Upper lobe of left lung (tissue), 4 donors: ENCODE measurements at regions not wholly inside any gene's neighbourhood (a gene's known extent, or its start where the extent isn't known, plus 50 kb on each side); places are given as distances from the start of the nearest gene placed in this dataset.
"Not testable (repeated sequence)": the region's sequence is repeated elsewhere in the genome, so short reads cannot be mapped to it uniquely, and the experiment has no call there.

ENCODE experiments used
- POLR2A ChIP-seq, 4 donors: fragments of 450-650 bp; IDR thresholded peaks; one replicate each; pipeline ENCODE4 v1.5.1; 2016 to 2017; ENCODE audit warnings: antibody characterized with exemption in 4 of 4, mild to moderate bottlenecking in 2 of 4
- TF ChIP-seq, protein P1 (sequence below), 6 experiments: fragments of 450-650 bp in 4 of 6; fragments of 200-600 bp in 2 of 6; sonication (generic) in 2 of 6; IDR thresholded peaks; one replicate each; pipeline ENCODE4 v1.5.1; 2016 to 2019; ENCODE audit warnings: antibody characterized with exemption in 6 of 6

DNA sequence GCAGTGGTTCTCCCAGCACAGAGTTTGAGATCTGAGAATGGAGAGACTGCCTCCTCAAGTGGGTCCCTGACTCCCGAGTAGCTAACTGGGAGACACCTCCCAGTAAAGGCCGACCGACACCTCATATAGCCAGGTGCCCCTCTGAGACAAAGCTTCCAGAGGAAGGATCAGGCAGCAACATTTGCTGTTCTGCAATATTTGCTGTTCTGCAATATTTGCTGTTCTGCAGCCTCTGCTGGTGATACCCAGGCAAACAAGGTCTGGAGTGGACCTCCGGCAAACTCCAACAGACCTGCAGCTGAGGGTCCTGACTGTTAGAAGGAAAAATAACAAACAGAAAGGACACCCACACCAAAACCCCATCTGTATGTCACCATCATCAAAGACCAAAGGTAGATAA is 560.2 kb downstream of the SOX5 start:
- TF ChIP-seq, protein P1, sequence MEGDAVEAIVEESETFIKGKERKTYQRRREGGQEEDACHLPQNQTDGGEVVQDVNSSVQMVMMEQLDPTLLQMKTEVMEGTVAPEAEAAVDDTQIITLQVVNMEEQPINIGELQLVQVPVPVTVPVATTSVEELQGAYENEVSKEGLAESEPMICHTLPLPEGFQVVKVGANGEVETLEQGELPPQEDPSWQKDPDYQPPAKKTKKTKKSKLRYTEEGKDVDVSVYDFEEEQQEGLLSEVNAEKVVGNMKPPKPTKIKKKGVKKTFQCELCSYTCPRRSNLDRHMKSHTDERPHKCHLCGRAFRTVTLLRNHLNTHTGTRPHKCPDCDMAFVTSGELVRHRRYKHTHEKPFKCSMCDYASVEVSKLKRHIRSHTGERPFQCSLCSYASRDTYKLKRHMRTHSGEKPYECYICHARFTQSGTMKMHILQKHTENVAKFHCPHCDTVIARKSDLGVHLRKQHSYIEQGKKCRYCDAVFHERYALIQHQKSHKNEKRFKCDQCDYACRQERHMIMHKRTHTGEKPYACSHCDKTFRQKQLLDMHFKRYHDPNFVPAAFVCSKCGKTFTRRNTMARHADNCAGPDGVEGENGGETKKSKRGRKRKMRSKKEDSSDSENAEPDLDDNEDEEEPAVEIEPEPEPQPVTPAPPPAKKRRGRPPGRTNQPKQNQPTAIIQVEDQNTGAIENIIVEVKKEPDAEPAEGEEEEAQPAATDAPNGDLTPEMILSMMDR (IDR thresholded peaks at IDR 0.05), result not testable (repeated sequence)
- not testable (repeated sequence) for TF ChIP-seq POLR2A (IDR thresholded peaks at IDR 0.05)
